OCI-LY3 (cell line): ENCODE measurements at regions not wholly inside any gene's neighbourhood (a gene's known extent, or its start where the extent isn't known, plus 50 kb on each side); places are given as distances from the start of the nearest gene placed in this dataset.

ENCODE experiments used
- CTCF ChIP-seq: fragments of 200-600, 300-600 bp; sonication (generic); IDR thresholded peaks from 2 replicates; pipeline ENCODE4 v1.5.1; 2014; ENCODE audit warnings: antibody characterized with exemption, low read length, low read depth
- EZH2phosphoT487 ChIP-seq: fragments of 200-600 bp; shearing (Covaris generic); IDR thresholded peaks from 2 replicates; pipeline ENCODE4 v1.6.1; 2018; ENCODE audit warnings: antibody characterized with exemption, mixed run types, low read depth

GRCh38 chr10:45059632-45060031, 58.9 kb downstream of the ZNF22 start:
- no peak for TF ChIP-seq CTCF
- TF ChIP-seq EZH2phosphoT487, result no peak
